Erythroblast (primary cell): ENCODE measurements at regions not wholly inside any gene's neighbourhood (a gene's known extent, or its start where the extent isn't known, plus 50 kb on each side); places are given as distances from the start of the nearest gene placed in this dataset.

ENCODE experiments used
- GATA1 ChIP-seq: IDR thresholded peaks from 2 replicates; pipeline ENCODE4 v1.6.1; 2011; ENCODE audit warnings: low read depth, mild to moderate bottlenecking, control low read depth, low read length, moderate library complexity
- POLR2A ChIP-seq: IDR thresholded peaks from 2 replicates; pipeline ENCODE4 v1.6.1; 2011; ENCODE audit warnings: mild to moderate bottlenecking, low read length

- TF ChIP-seq POLR2A = no peak
- TF ChIP-seq GATA1 = no peak
These were observed 146.3 kb upstream of the EEPD1 start for GRCh38 chr7:36006636-36007229.
